ENCODE measurements at regions not wholly inside any gene's neighbourhood (a gene's known extent, or its start where the extent isn't known, plus 50 kb on each side); places are given as distances from the start of the nearest gene placed in this dataset.
"Not testable (repeated sequence)": the region's sequence is repeated elsewhere in the genome, so short reads cannot be mapped to it uniquely, and the experiment has no call there.

DNA sequence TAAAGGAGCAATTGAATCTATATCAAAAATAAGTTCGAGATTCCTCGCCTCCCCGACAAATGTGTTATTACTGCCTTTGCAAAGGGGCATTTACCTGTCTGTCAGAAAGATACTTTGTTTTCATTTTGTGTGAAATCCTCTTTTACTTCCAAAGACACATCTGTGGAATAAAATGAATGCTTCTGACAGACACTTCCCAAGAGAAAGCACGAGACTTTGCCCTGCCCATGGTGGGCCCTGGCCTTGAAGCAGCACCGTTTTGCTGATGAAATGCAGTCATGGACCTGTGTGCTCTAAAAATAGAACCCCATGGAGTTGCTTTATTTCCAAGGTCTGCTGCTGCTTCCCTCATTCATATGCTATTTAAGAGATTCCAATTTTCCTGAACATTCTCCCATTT lies 85.9 kb upstream of the USP47 start:
- DNase-seq: no peak

DNA sequence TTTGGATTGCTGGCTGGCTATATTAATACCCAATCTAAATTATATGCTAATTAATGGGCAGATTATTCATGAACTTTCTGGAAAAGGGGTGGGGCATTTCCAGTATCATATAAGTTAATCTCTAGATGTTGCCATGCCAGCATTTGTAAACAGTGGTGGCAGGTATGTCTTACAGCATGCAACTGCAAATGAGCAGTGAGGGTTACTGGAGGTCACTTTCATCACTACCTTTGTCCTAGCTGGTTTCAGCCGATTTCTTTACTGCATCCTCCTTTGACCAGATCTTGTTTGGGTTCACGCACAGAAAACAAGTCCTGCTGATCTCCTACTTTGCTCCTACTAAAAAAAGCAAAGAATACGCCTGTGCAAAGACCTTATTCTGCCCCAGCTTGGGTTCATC lies 89.1 kb upstream of the USP47 start:
- no peak for DNase-seq

DNA sequence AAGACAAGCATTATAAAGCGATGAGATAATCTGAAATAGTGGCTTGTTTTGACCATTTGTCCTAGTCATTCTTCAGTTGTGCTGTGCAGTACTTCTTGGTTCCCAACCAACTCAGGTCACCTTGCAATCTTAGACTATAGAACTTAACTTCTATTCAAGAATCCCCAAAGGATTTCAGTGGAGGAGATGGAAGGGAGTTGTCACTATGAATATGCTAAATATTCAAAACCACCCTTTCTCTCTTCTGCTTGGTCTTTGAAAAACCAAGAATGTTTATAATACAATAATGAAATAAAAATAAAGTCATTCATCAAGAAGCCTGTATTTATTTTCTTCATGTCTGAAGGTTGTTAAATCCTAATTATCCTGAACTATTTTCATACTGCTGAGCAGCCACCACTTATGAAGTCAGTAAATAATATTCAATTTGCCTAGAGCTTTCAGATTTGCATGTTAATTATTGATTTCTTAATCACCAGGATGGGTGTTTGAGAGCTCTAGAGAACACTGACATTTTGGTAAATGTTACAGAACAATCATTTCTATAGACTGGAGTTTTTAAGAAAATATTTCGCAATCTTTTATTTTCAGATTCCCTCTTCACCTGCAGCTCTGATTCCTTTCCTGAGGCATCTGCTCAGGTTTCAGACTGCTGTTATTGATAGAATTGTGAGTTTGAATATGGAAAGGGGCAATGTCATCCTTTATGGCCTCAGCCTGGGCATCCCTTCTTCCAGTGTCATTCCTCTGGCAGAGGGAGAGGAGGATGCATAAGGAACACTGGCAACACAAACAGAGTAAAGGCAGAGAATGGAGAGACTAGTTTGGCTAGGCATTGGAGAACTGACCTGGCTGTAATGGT lies 91.5 kb upstream of the USP47 start:
- DNase-seq: no peak

DNA sequence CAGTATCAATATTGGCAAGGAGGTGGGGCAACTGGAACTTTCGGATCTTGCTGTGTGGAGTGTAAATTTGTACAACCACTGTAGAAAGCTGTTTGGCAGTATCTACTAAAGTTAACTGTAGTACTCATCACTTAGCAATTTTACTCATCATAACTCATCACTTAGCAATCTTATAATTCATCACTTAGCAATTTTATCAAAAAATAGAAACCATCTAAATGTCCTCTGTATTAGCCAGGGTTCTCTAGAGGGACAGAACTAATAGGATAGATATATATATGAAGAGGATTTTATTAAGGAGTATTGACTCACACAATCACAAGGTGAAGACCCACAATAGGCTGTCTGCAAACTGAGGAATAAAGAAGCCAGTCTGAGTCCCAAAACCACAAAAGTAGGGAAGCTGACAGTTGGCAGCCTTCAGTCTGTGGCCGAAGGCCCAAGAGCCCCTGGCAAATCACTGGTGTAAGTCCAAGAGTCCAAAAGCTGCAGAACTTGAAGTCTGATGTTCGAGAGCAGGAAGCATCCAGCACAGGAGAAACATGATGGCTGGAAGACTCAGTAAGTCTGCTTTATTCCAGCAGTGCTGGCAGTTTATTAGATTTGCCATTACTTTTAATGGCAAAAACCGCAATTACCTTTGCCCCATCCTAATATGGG lies 92.9 kb upstream of the USP47 start:
- no peak for DNase-seq

DNA sequence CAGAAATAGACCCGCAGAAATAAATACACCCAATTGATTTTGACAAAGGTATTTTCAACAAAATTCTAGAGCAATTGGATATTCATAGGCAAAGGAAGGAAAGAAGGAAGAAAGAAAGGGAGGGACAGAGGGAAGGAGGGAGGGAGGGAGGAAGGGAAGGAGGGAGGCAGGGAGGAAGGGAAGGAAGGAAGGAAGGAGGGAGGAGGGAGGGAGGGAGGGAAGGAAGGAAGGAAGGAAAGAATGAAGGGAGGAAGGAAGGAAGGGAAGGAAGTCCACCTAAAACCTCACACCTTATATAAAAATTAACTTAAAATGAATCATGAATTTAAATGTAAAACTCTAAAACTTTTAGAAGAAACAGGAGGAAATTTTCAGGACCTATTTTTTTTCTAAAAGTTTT lies 94.2 kb upstream of the USP47 start:
- DNase-seq: no peak

DNA sequence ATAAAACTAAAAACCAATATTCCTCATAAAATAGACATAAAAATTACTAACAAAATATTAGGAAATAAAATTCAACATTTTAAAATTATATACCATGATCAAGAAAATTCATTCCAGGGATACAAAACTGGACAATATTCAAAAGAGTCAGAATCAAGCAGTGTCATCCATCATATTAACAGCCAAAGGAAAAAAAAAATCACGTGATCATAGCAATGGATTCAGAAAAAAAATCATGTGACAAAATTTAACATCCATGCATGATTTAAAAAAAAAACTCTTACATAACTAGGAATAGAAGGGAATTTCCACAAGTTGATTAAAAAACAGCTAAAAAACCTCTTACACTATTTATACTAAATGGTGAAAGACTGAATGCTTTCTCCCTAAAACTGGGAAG lies 95.3 kb upstream of the USP47 start:
- no peak for DNase-seq

DNA sequence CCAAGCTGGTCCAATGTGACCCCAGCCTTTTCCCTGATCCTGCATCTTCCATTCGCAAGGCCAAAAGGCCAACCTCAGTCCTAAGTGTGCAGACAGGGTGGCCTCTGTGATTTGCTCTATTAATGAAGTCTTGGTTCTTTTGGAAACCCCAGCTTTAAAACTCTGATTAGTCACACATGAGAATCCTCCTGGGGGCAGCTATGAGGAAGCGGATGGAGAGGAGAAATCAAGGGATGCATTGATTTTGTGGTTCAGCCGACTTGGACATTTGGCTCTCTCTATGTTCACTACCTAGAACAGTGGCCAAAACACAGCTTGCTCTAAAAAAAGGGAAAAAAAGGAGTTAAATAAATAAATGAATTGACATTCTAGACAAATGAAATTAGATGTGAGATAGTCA lies 98.6 kb upstream of the USP47 start:
- no peak for DNase-seq

DNA sequence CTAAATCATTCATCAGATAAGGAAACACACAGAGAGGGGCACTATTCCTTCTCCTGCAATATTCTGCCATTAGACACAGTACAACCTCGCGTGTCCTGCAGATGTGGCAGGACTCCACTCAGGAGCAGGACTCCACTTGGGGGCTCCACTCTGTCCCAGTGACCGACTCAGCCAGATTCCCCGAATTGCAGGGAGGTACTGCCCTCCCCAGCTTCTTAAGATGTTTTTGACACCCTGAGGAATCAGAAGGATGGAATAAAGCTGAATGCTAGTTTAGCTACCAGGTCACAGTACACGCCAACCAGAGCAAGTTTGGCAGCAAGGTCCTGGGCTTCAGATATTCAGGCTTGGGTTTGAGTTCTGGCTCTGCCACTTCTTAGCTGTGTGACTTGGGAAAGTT lies 99.3 kb upstream of the USP47 start:
- no peak for DNase-seq

DNA sequence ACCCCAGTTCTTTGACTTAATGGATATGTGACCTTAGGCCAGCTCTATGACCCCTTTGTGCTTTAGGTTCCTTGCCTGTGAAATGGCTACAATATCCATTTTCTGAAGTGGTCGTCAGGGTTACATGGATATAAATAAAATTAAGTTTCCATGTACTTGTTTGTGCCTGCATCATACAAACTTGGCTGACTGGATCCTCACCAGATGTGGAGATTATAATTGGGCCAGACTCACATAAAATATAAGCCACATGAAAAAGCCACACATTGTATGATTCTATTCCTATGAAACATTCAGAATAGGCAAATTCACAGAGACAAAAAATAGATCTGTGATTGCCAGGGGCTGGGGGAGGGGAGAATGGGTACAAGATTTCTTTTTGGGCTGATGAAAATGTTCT lies 100.9 kb upstream of the USP47 start:
- no peak for DNase-seq

DNA sequence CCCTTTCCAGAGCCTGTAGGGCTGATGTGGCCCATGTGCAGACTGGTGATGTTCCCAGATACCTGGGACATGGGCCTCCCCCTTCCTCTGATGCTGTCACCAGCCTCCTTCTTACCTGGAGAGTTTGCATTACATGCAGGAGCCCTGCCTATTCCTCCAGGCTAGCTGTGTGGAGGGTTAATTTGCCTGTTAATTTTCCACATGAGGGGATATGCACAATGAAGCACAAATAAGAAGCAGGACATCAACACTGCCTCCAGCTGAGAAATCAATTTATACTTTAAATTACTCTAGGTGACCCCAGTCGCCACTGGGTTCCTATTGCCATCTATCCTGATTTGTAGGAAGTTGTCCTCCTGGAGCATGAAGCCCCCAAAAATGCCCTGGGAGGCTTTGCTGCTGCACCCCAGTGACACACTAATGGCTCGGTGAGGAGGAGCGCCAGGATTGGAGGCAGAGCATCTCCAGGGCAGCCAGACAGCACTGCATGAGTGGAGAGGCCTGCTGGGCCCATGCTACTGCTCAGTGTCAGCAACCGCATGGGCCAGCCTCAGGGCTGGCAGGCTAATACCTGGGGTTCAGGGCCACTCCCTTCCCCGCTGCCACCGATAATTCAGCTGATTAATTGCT lies 101.6 kb upstream of the USP47 start:
- DNase-seq: no peak

DNA sequence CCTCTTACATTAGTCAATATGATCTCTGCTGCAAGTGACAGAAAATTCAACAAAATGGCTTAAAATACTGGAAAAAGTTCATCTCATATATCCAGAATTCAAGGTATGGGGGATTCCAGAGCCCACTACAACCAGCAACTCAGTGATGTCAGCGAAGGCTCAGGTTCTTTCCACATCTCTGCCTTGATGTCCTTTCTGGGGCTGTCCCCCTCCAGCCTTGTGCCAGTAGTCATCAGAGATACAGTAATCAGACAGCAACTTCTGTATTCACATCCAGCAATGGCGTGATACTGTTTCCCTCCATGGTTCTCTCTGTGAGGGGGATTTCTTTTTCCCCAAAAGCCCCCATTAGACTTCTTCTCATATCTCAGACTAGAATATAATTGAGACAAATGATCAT lies 103.4 kb upstream of the USP47 start:
- DNase-seq: no peak

DNA sequence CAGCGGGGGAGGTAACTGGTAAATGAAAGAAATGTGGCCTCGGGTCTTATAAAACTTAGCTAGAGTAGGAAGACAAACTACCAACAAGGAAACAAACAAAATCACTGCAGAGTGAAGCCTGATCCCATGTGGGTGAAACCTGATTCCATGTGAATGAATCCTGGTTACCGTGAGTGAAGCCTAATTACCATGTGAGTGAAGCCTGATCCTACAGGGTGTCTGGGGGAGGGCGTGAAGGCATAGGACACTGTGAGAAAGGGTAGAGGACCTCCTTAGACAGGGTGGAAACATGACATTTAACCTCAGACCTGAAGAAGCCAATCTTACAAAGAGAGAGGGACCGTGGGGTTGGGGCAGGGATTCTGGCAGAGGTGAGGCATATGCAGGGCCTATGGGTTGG lies 106.2 kb upstream of the USP47 start:
- no peak for DNase-seq

DNA sequence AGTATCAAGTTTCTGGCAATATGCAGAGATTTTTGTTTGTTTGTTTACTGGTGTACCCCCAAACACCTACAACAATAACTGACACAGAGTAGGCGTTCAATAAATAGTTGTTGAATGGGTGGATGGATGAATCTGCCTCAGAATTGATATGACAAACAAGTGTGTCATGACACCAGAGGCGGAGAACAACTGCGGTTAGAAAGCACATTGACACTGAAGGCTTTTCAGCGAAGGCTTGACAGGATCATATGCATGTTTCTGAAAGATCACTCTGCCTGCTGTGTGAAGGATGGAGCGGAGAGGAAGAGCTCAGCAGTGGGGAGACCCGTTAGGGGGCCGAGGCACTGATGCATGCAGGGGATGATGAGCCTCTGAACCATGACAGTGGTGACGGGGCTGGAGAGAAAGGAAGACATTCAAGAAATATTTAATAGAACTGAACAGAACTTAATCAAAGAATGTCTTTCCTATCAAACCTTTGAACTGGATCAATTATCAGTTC lies 108.5 kb upstream of the USP47 start:
- DNase-seq: no peak

DNA sequence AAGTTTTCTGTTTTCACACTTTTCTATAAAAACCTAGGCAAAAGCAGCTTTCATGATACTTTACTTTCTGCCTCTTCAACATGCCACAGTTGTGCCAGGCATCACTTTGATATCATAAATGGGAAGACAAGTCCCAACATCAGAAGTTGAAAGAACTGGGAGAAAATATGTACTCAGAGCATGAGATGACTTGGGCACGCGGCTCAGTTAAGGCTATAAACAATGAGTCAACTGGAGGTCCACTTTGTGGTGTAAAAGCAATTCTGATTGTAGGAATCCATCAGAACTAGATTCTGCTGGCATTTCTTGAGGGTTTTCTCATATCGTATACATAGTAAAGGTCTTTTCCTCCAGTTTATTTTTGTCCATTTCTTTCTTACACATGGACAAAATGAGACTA lies 109.7 kb upstream of the USP47 start:
- DNase-seq: no peak

DNA sequence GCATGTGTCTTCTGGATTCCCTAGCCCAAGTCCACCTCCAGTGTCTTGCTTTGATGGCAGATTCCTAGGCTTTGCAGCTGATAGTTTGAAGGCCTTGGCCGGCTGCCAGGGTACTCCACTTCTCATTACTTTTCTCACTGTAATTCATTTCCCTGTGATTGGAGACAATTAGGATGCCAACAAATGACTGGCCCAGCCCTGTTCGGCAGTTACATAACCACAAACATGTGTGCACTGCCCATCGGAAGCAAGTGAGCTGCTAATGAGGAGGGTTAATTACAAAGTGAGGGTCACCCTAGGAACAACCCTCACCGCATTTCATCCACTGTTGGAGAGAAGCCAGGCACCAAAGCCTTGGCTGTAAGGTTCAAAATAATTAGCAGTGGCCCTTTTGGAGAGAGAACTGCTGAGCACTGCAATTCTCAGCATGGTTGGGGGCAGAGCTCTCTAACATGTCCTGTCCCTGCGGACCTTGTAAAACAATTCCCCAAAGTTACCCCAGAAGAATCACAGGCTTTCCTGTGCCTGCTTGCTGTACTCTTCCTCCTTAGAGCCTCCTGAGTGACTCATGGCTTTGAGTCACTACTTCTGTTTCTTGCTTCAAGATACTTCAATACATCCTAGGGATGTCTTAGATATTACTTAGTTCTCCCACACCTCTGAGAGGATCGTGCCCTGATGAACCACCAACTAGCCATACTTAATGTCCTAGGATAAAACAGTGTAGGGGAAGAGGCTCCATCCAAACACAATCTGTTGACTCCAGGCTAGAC lies 109.7 kb upstream of the GALNT18 start:
- no peak for DNase-seq

DNA sequence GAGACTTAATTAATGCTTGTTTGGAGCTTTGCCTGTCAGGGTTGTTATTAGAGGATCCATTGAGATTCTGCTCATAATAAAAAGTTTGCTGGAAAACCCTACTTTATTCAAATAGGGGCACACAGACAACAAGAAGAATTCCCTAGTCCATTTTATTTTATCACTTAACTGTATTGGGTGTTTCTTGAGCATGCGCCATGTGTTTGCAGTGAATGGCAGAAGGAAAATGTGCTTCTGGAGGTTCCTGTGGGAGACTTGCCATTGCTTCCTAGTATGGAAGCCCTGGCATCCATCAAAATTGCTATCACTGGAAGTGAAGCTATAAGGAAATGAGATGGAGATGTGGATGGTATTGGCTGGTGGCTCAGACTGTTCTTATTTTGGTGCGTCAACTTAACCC lies 106.6 kb upstream of the GALNT18 start:
- DNase-seq: no peak

DNA sequence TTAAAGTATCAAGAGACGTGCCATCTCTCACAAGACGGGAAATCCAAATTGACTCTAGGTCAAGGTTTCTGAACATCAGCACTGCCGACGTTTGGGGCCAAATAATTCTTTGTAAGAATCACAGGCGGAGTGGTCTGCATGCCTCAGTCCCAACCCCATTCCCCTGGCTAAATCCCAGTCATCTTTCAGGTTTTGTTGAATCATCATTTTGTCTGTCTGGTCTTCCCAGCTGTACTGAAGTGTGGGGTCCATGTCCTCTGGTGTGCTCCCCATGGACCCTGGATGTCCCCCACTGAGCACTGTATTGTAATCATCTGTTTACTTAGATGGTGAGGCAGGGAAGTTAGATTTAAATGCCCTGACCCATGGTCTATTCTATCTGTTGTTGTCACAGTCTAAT lies 103.6 kb upstream of the GALNT18 start:
- no peak for DNase-seq

DNA sequence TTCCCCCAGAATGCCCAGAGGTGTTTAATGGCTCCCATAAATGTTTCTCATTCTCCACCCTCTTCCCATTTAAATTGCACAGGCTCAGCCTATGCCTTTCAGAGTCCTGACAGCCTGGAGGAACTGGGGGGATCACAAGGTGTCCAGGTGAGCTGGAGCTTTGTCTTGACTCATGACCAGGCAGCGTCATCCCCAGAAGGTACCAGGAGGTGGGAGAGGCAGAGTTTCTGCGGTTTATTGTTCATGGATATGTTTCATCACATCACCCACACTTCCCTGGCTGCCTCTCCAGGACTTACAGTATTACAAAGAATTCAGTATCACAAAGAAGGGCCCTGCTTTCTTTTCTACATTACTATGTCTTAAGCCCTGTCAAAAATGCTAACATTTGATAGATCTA lies 103.2 kb upstream of the GALNT18 start:
- DNase-seq: no peak

DNA sequence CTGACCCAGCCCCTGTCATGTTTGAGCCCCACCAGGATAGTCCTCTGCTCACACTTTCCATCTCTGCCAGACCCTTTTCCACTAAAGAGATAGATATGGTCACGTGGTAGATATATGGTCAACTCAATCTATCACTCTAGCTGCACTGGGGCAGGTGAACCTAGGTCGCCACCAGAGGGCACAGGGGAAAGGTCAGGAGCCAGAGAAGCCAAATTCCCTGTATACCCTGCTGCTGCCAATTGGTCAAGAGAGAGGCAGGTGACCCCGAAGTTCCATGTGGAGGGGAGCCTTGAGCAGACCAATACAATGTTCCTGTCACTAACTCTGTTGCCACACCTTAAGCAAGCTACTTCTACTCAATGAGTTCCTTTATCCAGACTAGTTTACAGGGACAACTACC lies 101.1 kb upstream of the GALNT18 start:
- no peak for DNase-seq

DNA sequence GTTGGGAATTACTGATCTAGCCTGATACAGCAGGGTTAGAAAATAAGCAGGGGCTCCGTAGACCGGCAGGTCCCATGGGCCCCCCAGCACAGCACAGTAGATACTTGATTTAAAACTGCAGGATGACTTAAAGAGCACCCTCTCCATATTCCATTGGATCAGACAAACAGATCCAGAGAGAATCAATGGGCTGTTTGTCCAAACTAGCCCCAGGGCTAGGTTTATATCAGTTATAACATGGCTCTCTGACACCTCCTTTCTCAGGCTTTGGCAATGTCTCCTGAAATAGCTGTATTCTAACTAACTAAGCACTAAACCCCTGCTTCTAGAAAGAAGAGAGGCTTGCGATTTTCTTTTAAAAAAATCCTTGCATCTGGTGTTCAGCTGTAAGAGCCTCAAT lies 100.4 kb upstream of the GALNT18 start:
- DNase-seq: no peak

DNA sequence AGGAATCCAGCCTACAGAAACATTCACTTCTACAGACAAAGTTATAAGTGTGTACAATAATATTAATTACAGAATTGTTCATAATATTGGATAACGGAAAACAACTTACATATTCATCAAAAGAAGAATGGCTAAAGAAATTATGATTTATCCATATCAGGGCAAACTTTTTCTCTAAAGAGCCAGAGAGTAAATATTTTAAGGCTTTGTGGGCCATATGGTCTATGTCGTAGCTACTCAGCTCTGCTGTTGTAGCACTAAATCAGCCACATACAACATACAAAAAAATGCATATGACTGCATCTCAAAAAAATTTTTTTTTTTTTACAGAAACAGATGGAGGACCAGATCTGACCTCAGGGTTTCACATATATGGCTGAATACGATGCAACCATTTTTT lies 96.7 kb upstream of the GALNT18 start:
- no peak for DNase-seq

DNA sequence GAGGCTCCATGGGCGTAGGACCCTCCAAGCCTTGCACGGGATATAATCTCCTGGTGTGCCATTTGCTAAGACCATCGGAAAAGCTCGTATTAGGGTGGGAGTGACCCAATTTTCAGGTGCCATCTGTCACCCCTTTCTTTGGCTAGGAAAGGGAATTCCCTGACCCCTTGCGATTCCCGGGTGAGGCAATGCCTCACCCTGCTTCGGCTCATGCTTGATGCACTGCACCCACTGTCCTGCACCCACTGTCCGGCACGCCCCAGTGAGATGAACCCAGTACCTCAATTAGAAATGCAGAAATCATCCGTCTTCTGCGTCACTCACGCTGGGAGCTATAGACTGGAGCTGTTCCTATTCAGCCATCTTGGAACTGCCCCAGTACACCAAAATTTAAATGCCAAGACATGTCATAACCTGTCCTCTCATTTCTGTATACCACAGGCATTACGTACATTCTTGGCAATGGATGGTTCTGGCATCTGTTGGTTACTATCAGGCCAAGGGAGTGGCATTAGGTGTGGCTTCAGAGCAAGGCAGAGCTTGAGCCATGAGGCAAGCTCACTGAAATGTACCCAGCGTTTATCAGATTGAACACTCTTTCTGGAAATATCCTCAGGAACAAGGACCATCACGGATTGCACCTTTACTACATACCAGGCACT lies 95.4 kb upstream of the GALNT18 start:
- DNase-seq: no peak

DNA sequence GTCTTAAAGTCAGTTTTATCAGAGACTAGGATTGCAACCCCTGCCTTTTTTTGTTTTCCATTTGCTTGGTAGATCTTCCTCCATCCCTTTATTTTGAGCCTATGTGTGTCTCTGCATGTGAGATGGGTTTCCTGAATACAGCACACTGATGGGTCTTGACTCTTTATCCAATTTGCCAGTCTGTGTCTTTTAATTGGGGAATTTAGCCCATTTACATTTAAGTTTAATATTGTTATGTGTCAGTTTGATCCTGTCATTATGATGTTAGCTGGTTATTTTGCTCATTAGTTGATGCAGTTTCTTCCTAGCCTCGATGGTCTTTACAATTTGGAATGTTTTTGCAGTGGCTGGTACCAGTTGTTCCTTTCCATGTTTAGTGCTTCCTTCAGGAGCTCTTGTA lies 93.3 kb upstream of the GALNT18 start:
- not testable (repeated sequence) for DNase-seq
